Mammary epithelial cell (primary cell): ENCODE measurements at regions not wholly inside any gene's neighbourhood (a gene's known extent, or its start where the extent isn't known, plus 50 kb on each side); places are given as distances from the start of the nearest gene placed in this dataset.

Experiments used
- CTCF ChIP-seq, 2 donors: IDR thresholded peaks in 1 of 2; conservative IDR thresholded peaks in 1 of 2; 2 replicates each; pipeline ENCODE4 v1.5.1; 2011 to 2012; ENCODE audit warnings: inconsistent platforms in 2 of 2, low read length in 2 of 2, mild to moderate bottlenecking in 2 of 2, control low read depth in 1 of 2, low read depth in 1 of 2; ENCODE audit not compliant: insufficient read depth in 1 of 2; ENCODE audit errors: extremely low read depth in 1 of 2
- EZH2 ChIP-seq: IDR thresholded peaks from 2 replicates; pipeline ENCODE4 v1.6.1; 2012; ENCODE audit warnings: low read length, inconsistent platforms, borderline replicate concordance

GRCh38 chr13:86954341-86954740 is 716.8 kb upstream of the SLITRK5 start:
- TF ChIP-seq CTCF (conservative IDR thresholded peaks at IDR 0.05 in 1 of 2, IDR thresholded peaks at IDR 0.05 in 1 of 2; ENCODE audit: extremely low read depth in 1 of 2, insufficient read depth in 1 of 2, low read depth in 1 of 2, low read length in 2 of 2), result no peak
- no peak for TF ChIP-seq EZH2
